PC-9 (cell line): ENCODE measurements at regions not wholly inside any gene's neighbourhood (a gene's known extent, or its start where the extent isn't known, plus 50 kb on each side); places are given as distances from the start of the nearest gene placed in this dataset.

ENCODE experiments used
- BruUV-seq: library from RNA; stranded (reverse); fragments of 400-500 nt; replicated peaks from 2 replicates; lab custom pipeline; 2021; lab: Mats Ljungman, UMichigan
- CTCF ChIA-PET: fragments of 300-600 bp; sonication (Branson Sonifier 250); formaldehyde crosslinking; loops from one replicate; lab custom pipeline; 2022; ENCODE audit warnings: antibody characterized with exemption; lab: Charles Lee
- POLR2A ChIA-PET: fragments of 300-600 bp; sonication (Branson Sonifier 250); formaldehyde crosslinking; loops from one replicate; lab custom pipeline; 2022; ENCODE audit warnings: antibody characterized with exemption; ENCODE audit not compliant: unreplicated experiment; lab: Charles Lee
- DNase-seq, 2 experiments: peaks; one replicate each; pipeline versions ENCODE4 v3.0.0 to v3.0.0-alpha.2; 2015 to 2022; ENCODE audit warnings: mixed read lengths in 1 of 2
- H2AFZ ChIP-seq: fragments of 200-600 bp; sonication (generic); 2 replicates; pipeline ENCODE4 v1.8.1; 2017; ENCODE audit warnings: antibody characterized with exemption
- H3F3A ChIP-seq: fragments of 200-600 bp; sonication (generic); 2 replicates; pipeline ENCODE4 v1.8.1; 2017; ENCODE audit warnings: antibody characterized with exemption, mild to moderate bottlenecking, low read depth; ENCODE audit not compliant: insufficient read depth
- H3K27ac ChIP-seq: fragments of 200-600 bp; sonication (generic); 2 replicates; pipeline ENCODE4 v1.6.1; 2016; ENCODE audit warnings: mixed run types
- H3K27me3 ChIP-seq: fragments of 200-600 bp; sonication (generic); 2 replicates; pipeline ENCODE4 v1.6.1; 2016; ENCODE audit warnings: low read depth, mixed run types; ENCODE audit not compliant: insufficient read depth
- H3K36me3 ChIP-seq: fragments of 200-600 bp; sonication (generic); 2 replicates; pipeline ENCODE4 v1.6.1; 2016; ENCODE audit warnings: low read depth, mixed run types
- H3K4me1 ChIP-seq: fragments of 200-600 bp; sonication (generic); replicated peaks from 2 replicates; pipeline ENCODE4 v1.6.1; 2016; ENCODE audit warnings: mixed run types; ENCODE audit not compliant: insufficient read depth
- H3K4me2 ChIP-seq: fragments of 200-600 bp; sonication (generic); 2 replicates; pipeline ENCODE4 v1.6.1; 2017; ENCODE audit warnings: mixed run types
- H3K4me3 ChIP-seq: fragments of 200-600 bp; sonication (generic); 2 replicates; pipeline ENCODE4 v1.6.1; 2016; ENCODE audit warnings: mixed run types
- H3K79me2 ChIP-seq: fragments of 200-600 bp; sonication (generic); 2 replicates; pipeline ENCODE4 v1.6.1; 2017; ENCODE audit warnings: low read depth, mixed run types
- H3K9me2 ChIP-seq: fragments of 200-600 bp; sonication (generic); 2 replicates; pipeline ENCODE4 v1.8.1; 2017; ENCODE audit warnings: mild to moderate bottlenecking; ENCODE audit not compliant: insufficient read depth
- H3K9me3 ChIP-seq: fragments of 200-600 bp; sonication (generic); 2 replicates; pipeline ENCODE4 v1.8.1; 2016; ENCODE audit warnings: low read depth; ENCODE audit not compliant: insufficient read depth
- H4K20me1 ChIP-seq: fragments of 200-600 bp; sonication (generic); 2 replicates; pipeline ENCODE4 v1.8.1; 2017; ENCODE audit not compliant: insufficient read depth
- EZH2 ChIP-seq: fragments of 200-600 bp; sonication (generic); IDR thresholded peaks from 2 replicates; pipeline ENCODE4 v1.8.0; 2017; ENCODE audit warnings: antibody characterized with exemption, low read depth
- intact Hi-C: fragments of 100-400 bp; cut with micrococcal nuclease; formaldehyde crosslinking; loops from one replicate; pipeline ENCODE4 v1.10.0; 2022; ENCODE audit not compliant: unreplicated experiment
- TF ChIP-seq, protein P1 (sequence below): fragments of 200-600 bp; sonication (generic); conservative IDR thresholded peaks from 2 replicates; pipeline ENCODE4 v1.6.1; 2017; ENCODE audit warnings: mixed run types, antibody characterized with exemption, mild to moderate bottlenecking, moderate library complexity

DNA sequence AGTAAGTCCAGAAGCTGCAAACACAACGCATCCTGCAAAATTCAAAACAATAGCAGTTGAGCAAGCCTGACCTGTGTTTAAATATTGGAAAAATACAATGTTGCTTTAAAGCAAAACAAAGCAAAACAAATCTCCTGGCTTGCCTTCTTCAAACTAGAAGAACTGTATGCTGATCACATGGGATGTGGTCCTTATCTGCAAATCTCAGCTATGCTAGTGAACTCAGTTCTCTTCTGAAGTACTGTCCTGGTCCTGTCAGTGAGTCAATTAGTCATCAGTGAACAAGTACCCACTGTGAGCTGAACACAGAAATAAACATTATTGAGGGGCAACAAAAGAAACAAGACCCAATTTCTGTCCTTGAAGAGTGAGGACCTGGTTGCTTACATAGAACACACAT lies 522.5 kb downstream of the SMARCA1 start:
- Histone ChIP-seq H3K9me3 (no peaks in the 10 kb centered on the region), H3K27me3 (no peaks in the 10 kb centered on the region), H3F3A (no peaks in the 10 kb centered on the region), H4K20me1 (no peaks in the 10 kb centered on the region), H3K4me2 (no peak overlapping the region), H3K9me2 (no peaks in the 10 kb centered on the region), H3K4me3 (no peak overlapping the region), H3K4me1 (no peaks in the 10 kb centered on the region), H2AFZ (no peak overlapping the region), H3K36me3 (no peaks in the 10 kb centered on the region), H3K27ac (no peak overlapping the region), H3K79me2 (no peaks in the 10 kb centered on the region)
- POLR2A ChIA-PET = no interaction called here
- no peak for TF ChIP-seq EZH2
- TF ChIP-seq, protein P1, sequence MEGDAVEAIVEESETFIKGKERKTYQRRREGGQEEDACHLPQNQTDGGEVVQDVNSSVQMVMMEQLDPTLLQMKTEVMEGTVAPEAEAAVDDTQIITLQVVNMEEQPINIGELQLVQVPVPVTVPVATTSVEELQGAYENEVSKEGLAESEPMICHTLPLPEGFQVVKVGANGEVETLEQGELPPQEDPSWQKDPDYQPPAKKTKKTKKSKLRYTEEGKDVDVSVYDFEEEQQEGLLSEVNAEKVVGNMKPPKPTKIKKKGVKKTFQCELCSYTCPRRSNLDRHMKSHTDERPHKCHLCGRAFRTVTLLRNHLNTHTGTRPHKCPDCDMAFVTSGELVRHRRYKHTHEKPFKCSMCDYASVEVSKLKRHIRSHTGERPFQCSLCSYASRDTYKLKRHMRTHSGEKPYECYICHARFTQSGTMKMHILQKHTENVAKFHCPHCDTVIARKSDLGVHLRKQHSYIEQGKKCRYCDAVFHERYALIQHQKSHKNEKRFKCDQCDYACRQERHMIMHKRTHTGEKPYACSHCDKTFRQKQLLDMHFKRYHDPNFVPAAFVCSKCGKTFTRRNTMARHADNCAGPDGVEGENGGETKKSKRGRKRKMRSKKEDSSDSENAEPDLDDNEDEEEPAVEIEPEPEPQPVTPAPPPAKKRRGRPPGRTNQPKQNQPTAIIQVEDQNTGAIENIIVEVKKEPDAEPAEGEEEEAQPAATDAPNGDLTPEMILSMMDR = no peak
- no TSS peak for BruUV-seq
- CTCF ChIA-PET = no interaction called here
- intact Hi-C loops = no loop called here
- DNase-seq = no peak

DNA sequence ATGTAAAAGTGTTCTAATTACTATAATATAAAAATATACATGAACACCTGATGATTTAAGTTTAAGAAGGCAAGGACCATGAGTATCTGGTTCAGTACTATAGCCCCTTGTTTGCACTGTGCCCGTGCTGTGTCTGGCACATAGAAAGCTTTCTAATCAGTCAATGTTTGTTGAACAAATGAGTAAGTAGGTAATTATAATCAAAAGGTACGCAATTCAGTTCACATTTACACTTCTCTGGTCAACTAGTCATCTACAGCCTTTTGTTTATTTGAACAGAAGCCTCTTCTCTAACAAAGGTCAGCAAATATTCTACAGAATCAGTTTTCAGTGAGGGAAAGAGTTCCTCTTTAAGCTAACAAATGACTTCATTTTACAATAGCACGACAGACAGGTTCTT lies 523.3 kb downstream of the SMARCA1 start:
- Histone ChIP-seq H3K9me2 (no peaks in the 10 kb centered on the region), H3F3A (no peaks in the 10 kb centered on the region), H3K36me3 (no peaks in the 10 kb centered on the region), H2AFZ (no peak overlapping the region), H3K27ac (no peak overlapping the region), H3K27me3 (no peaks in the 10 kb centered on the region), H3K4me2 (no peak overlapping the region), H3K4me3 (no peak overlapping the region), H4K20me1 (no peaks in the 10 kb centered on the region), H3K9me3 (no peaks in the 10 kb centered on the region), H3K79me2 (no peaks in the 10 kb centered on the region), H3K4me1 (no peaks in the 10 kb centered on the region)
- DNase-seq = no peak
- intact Hi-C loops = no loop called here
- ChIA-PET POLR2A (no interaction called here), CTCF (no interaction called here)
- TF ChIP-seq EZH2 = no peak
- TF ChIP-seq, protein P1 = no peak
- no TSS peak for BruUV-seq

DNA sequence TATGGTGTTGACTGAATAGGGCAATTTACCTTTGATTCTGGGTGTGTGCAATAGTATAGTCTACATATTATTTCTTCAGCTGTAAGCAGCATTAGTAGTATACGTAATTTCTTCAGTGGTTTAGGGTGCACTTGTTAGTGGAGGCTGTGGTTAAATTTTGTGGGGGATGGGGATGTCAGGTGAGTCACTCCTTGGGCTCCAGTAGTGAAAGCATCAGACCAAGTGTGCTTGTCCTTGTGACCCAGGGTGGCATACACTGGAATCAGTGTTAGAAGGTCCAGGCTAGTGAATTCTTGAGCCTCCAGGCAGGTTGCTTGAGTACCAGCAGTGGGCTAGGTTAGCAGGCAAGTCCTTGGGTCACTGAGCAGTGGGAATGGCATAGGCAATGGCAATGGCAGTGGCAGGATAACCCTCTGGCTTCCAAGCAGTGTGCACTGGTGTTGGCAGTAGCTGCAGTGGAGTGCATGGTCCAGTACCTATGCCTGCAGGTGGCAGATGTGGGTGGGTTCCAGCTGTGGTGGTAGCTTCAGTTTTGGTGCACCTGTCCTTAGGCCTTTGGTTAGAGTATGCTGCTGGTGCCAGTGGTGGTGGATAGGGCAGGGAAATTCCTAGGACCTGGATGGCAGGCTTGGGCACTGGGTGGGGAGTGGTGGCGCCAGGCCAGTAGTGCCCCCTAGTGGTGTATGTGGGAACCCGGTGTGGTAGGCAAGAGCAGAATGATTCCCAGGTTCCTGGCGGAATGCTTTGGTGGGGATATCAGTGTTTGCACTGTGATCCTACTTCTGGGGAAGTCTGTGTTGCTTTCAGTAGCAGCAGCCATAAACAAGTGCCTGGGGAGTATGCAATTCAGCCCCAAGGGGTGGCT lies 531.0 kb downstream of the SMARCA1 start:
- no peaks in the 10 kb centered on the region for H3K79me2 ChIP-seq
- ChIA-PET CTCF (no interaction called here), POLR2A (no interaction called here)
- no peak for DNase-seq
- H3K36me3 ChIP-seq = no peaks in the 10 kb centered on the region
- no peak overlapping the region for H2AFZ ChIP-seq
- no peak overlapping the region for H3K4me2 ChIP-seq
- no peaks in the 10 kb centered on the region for H3K27me3 ChIP-seq
- H3K9me2 ChIP-seq = no peaks in the 10 kb centered on the region
- no peak for TF ChIP-seq EZH2
- TF ChIP-seq, protein P1 = 0 out of 2 replicates have a peak, but pooled peaks have one; percentile 29
- no TSS peak for BruUV-seq
- no peaks in the 10 kb centered on the region for H3K4me1 ChIP-seq
- no peak overlapping the region for H3K27ac ChIP-seq
- no peaks in the 10 kb centered on the region for H4K20me1 ChIP-seq
- H3F3A ChIP-seq = no peaks in the 10 kb centered on the region
- H3K9me3 ChIP-seq = no peaks in the 10 kb centered on the region
- intact Hi-C loops = no loop called here
- no peak overlapping the region for H3K4me3 ChIP-seq
